ENCODE measurements at regions not wholly inside any gene's neighbourhood (a gene's known extent, or its start where the extent isn't known, plus 50 kb on each side); places are given as distances from the start of the nearest gene placed in this dataset.

DNA sequence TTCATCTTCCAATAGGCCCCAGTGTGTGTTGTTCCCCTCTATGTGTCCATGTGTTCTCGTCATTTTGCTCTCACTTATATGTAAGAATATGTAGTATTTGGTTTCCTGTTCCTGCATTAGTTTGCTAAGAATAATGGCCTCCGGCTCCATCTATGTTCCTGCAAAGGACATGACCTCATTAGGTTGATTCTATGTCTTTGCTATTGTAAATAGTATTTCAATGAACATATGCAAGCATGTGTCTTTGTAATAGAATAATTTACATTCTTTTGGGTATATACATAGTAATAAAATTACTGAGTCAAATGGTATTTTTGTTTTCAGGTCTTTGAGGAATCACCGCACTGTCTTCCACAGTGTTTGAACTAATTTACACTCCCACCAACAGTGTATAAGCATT, 202.9 kb upstream of the KIRREL3 start:
- Histone ChIP-seq H3K9ac (ENCODE audit: extremely low read depth, low read length, poor library complexity, severe bottlenecking) (no peak overlapping the region), H3K27ac (ENCODE audit: low read depth, low read length) (no peak overlapping the region), H3K4me3 (ENCODE audit: low read length) (no peak overlapping the region), H3K27me3 (ENCODE audit: control insufficient read depth, insufficient read depth, low read length, poor library complexity, severe bottlenecking) (no peaks in the 10 kb centered on the region), H3K36me3 (ENCODE audit: control insufficient read depth, insufficient read depth, low read length) (no peaks in the 10 kb centered on the region), H3K9me3 (ENCODE audit: control insufficient read depth, low read length) (peaks cover 13% of the 10 kb centered on the region), H3K4me1 (ENCODE audit: control insufficient read depth, insufficient read depth, low read length) (peaks cover 9% of the 10 kb centered on the region)
- peaks cover 5% of the 10 kb centered on the region for H3K4me1 Mint-ChIP-seq
- TF ChIP-seq, protein P1, sequence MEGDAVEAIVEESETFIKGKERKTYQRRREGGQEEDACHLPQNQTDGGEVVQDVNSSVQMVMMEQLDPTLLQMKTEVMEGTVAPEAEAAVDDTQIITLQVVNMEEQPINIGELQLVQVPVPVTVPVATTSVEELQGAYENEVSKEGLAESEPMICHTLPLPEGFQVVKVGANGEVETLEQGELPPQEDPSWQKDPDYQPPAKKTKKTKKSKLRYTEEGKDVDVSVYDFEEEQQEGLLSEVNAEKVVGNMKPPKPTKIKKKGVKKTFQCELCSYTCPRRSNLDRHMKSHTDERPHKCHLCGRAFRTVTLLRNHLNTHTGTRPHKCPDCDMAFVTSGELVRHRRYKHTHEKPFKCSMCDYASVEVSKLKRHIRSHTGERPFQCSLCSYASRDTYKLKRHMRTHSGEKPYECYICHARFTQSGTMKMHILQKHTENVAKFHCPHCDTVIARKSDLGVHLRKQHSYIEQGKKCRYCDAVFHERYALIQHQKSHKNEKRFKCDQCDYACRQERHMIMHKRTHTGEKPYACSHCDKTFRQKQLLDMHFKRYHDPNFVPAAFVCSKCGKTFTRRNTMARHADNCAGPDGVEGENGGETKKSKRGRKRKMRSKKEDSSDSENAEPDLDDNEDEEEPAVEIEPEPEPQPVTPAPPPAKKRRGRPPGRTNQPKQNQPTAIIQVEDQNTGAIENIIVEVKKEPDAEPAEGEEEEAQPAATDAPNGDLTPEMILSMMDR (conservative IDR thresholded peaks at IDR 0.05), result no peak
- peaks cover 32% of the 10 kb centered on the region for H3K9me3 Mint-ChIP-seq
- no peak overlapping the region for H3K4me3 Mint-ChIP-seq
- no peak overlapping the region for H3K27ac Mint-ChIP-seq
- no peaks in the 10 kb centered on the region for H3K27me3 Mint-ChIP-seq (ENCODE audit: insufficient read depth)
- no peak for DNase-seq
- 30% methylated on average over 2 of the region's 3 CpGs; no CpG with 5 or more reads in 1 of the 2 experiments for WGBS, 2 experiments (ENCODE audit: insufficient coverage in 1 of 2, insufficient read length in 1 of 2)
- H3K36me3 Mint-ChIP-seq (ENCODE audit: low read depth), result no peaks in the 10 kb centered on the region

DNA sequence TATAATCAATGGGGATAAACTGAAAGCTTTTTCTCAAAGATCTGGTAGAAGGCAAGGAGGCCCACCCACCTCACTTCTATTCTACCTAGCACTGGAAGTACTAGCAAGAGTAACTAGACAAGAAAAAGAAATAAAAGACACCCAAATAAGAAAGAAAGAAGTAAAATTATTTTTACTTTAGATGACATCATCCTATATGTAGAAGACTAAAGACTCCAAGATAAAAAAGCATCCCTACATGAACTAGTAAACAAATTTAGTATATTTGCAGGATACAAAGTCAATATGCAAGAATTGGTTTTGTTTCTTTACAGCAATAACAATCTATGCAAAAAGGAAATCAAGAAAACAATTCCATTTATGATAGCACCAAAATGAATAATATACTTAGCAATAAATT, 201.5 kb upstream of the KIRREL3 start:
- Mint-ChIP-seq H3K4me3 (no peak overlapping the region), H3K9me3 (peaks cover 23% of the 10 kb centered on the region), H3K36me3 (ENCODE audit: low read depth) (no peaks in the 10 kb centered on the region), H3K4me1 (peaks cover 5% of the 10 kb centered on the region), H3K27me3 (ENCODE audit: insufficient read depth) (no peaks in the 10 kb centered on the region), H3K27ac (no peak overlapping the region)
- Histone ChIP-seq H3K4me1 (ENCODE audit: control insufficient read depth, insufficient read depth, low read length) (peaks cover 9% of the 10 kb centered on the region), H3K9ac (ENCODE audit: extremely low read depth, low read length, poor library complexity, severe bottlenecking) (no peak overlapping the region), H3K4me3 (ENCODE audit: low read length) (no peak overlapping the region), H3K9me3 (ENCODE audit: control insufficient read depth, low read length) (peaks cover 13% of the 10 kb centered on the region), H3K36me3 (ENCODE audit: control insufficient read depth, insufficient read depth, low read length) (no peaks in the 10 kb centered on the region), H3K27me3 (ENCODE audit: control insufficient read depth, insufficient read depth, low read length, poor library complexity, severe bottlenecking) (no peaks in the 10 kb centered on the region), H3K27ac (ENCODE audit: low read depth, low read length) (no peak overlapping the region)
- TF ChIP-seq, protein P1 (conservative IDR thresholded peaks at IDR 0.05), result no peak
- DNase-seq, result no peak

DNA sequence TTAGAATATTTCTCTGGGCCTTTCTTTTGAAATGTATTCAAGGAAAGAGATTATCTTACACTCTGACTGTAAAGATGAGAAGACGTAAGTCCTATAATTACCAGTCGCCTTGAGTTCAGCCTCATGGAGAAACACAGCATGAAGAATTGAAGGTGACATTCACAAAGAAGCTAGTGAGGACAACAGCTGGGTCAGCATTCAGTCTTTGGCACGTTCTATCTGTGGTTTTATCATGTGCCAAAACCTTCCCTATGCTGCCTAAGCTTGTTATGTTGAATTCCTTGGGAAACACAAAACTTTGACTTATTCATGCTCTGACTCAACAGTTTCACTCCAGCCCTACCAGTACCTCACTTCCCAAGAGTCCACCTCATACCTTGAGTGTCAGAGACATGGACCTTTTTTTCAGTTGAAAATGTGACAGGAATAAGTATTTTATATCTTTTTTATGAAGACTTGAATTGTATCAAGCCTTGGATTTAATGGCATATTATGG, 198.8 kb upstream of the KIRREL3 start:
- Histone ChIP-seq H3K9ac (ENCODE audit: extremely low read depth, low read length, poor library complexity, severe bottlenecking) (no peak overlapping the region), H3K9me3 (ENCODE audit: control insufficient read depth, low read length) (peaks cover 10% of the 10 kb centered on the region), H3K4me1 (ENCODE audit: control insufficient read depth, insufficient read depth, low read length) (peaks cover 20% of the 10 kb centered on the region), H3K4me3 (ENCODE audit: low read length) (no peak overlapping the region), H3K36me3 (ENCODE audit: control insufficient read depth, insufficient read depth, low read length) (no peaks in the 10 kb centered on the region), H3K27ac (ENCODE audit: low read depth, low read length) (no peak overlapping the region), H3K27me3 (ENCODE audit: control insufficient read depth, insufficient read depth, low read length, poor library complexity, severe bottlenecking) (no peaks in the 10 kb centered on the region)
- Mint-ChIP-seq H3K9me3 (peaks cover 18% of the 10 kb centered on the region), H3K27ac (no peak overlapping the region), H3K4me1 (peaks cover 21% of the 10 kb centered on the region), H3K36me3 (ENCODE audit: low read depth) (no peaks in the 10 kb centered on the region), H3K27me3 (ENCODE audit: insufficient read depth) (no peaks in the 10 kb centered on the region), H3K4me3 (no peak overlapping the region)
- TF ChIP-seq, protein P1 (conservative IDR thresholded peaks at IDR 0.05), result no peak
- no peak for DNase-seq
- WGBS, 2 experiments (ENCODE audit: insufficient coverage in 1 of 2, insufficient read length in 1 of 2), result 64 to 76% methylated on average over 3 of the region's 3 CpGs
